HG02938 (cell line): ENCODE measurements at regions not wholly inside any gene's neighbourhood (a gene's known extent, or its start where the extent isn't known, plus 50 kb on each side); places are given as distances from the start of the nearest gene placed in this dataset.
"Not testable (repeated sequence)": the region's sequence is repeated elsewhere in the genome, so short reads cannot be mapped to it uniquely, and the experiment has no call there.

ENCODE experiments used
- ATAC-seq: cut with Tn5 transposase; IDR thresholded peaks from one replicate; pipeline ENCODE4 v1.9.1; 2021; ENCODE audit warnings: mild to moderate bottlenecking, moderate library complexity; ENCODE audit not compliant: unreplicated experiment

DNA sequence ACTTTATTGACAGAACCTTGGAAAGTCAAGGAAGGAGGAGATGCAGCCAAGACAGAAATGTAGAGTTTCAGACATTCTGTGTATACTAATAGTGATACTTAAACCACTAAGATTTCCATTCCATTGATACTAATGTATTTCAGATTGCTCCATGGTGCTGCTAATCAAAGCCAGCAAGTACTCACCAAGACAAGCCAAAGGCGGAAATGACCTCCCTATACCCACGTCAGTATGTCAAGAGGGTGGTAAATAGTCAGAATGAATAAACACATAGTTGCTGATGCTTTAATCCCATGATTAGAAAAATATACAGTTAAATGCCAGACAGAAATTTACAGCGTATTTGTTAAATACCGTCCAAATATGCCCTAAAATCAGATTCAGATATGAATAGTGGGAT, 417.8 kb upstream of the INTU start:
- no peak for ATAC-seq

DNA sequence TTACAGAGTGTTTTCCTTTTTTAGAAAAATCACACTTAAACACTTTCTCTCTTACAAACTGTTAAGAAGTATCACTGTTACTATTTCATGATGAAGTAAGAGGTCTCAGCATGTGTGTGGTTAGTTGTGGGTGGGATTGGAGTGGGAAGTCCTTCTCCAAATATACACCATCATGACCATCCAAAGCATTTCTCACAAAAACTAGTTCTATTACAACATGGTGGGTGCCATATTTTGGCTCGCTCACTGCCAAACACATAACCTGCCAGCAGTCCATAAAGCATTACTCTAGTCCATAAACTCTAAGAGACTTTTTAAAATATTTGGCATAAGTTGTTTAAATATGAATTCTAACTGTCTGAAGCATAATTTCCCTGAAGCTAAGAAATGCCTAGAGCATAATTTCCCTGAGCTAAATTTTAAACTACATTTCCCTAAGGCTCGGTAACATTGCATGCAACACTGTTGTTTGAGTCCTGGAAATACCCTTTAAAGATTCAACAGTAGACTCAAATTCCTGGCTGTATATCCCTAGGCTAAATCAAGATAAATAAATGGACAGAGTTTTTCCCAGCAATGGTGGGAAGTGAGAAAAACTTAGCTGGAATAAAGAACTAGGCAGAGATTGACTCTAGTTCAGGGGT, 415.0 kb upstream of the INTU start:
- ATAC-seq: no peak

- ATAC-seq: no peak
Measured at GRCh38 chr4:127219232-127219631, 413.5 kb upstream of the INTU start.

DNA sequence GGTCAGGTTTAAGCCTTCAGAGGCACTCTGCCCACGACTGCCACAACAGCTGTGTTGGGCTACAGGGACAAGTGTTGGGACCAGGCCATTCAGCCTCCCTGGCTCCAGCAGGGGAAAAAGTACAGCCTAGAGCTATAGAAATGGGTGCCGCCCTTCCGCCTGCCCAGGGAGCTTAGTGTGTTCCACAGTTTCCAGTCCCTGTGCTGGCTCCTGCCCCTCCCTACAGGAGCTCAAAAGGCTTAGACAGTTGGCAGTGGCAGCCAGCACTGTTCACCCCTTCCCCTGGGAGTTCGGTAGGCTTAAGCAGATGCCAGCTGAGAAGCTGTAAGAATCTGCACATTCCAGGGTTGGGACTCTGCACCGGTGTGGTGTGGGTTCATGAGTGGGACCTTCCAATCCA, 408.2 kb upstream of the INTU start:
- no peak for ATAC-seq

GRCh38 chr4:127229855-127230608, 402.7 kb upstream of the INTU start:
- ATAC-seq: no peak

GRCh38 chr4:127236889-127237288, 395.9 kb upstream of the INTU start:
- ATAC-seq: no peak

- ATAC-seq: no peak
Measured at GRCh38 chr4:127237581-127237980, 395.2 kb upstream of the INTU start.

DNA sequence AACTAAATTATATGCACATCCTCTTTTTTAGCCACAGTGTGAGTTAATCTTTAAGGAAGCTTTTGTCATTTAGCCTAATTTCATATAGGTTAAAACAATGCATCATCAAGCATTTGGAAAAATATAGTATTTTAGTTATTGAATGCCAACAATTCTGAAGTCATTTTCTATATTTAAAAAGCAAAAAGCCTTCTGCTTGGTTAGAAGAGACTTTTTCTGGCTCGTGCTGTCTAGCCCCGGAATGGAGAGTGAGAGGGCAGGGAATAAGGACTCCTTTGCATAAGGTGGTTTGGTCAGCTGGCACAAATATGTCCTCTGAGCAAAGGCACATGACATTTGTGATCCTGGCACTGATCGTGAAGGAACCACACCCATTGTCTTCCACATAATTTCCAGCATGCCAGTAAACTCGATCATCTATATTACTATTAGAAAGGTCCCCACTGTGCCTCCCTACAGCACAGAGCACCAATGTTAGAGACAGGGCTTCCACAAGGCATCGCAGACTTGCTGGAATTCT, 393.7 kb upstream of the INTU start:
- ATAC-seq: no peak

DNA sequence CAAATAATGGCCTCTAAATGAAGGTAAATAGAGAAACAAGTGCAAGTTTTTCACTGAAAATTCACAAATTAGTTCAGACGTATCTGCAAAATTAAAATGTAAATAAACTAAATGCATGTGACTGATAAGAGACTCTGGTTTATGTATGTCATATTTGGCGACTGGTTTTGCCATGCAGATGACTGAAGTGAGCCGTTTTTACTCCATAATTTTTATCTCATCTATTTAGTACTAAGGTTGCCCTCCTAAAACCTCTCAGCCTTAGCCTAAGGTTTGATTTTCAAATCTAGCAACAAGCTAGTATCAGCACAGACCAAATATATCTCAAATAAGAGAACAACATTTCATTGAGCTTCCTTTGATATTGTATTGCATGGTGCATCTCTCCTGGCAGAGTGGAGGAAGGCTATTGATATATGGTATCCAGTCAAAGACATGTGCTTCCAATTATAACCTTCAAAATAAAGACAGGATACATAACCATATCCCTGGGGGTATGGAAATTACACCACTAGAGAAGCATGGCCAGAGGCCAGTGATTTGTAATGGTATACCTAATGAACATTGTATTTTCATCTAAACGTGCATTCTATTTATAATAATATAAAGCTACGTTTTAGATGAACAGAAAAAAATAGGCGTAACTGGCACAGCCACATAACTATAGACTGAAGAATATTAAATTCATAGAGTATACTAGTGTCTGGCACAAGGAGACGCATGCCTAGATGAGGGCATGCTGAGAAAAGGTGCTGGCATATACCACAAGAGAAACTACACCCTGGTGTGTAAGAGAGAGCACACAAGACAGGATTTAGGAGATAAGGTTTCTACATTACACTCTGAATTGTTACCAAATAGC, 392.6 kb upstream of the INTU start:
- ATAC-seq: no peak

DNA sequence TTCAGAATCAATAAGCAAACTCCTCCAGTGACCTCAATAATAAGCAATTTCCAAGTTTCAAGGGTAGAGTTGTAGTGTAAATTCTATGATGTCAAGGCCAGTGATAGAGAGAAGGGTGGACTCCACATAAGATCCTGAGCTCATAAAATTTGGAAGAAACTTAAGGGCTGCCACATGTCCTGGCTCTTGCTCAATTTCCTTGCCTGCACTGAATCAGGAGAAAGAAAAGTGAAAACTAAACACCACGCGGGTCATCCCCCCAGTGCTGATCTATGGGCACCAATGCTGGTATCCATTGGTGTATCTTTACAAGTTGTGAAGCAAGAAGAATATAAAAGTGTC, 392.0 kb upstream of the INTU start:
- ATAC-seq: no peak

- no peak for ATAC-seq
Measured at GRCh38 chr4:127244515-127244914, 388.2 kb upstream of the INTU start.

DNA sequence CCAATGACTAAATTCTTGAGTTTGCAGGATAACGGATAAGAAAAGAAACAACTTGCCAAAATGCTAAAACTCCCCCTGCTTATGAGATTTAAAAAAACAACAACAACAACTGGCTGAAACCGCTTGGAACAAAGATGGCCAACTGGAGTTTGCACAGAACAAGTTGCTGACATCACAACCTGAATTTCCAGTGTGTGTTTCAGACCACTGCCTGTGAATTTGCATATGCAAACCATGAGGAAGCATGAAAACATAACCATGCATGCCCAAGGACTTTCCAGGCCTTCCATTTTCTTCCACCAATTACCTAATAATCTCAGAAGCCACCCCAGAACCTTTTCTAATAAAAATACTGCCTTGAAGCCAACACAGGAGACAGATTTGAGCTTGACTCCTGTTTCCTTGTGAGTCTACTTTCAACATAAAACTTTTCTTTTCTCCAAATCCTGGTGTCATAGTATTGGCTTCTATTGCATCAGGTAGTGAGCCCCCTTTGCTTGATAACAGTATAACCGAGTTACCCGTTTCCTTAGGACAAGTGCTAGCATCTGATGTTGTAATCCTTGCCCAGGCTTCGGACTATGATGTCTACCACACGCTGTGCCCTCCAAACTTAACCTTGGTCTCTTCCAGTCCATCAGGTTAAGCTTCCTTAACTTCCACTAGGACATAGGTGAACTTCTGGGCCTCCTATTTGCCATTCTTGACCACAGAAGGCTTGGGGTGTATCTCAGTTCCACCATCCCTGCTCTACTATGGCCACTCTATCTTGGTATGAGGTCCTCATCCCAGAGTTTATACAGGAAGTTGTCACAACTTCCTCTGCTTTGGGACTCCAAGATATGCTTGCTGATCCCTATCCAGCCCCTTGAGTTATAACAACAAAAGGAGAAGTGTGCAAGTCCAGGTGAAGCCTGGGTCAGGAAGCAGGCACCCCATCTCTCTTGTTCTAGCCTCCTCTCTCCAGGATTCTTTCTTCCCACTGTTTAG, 385.5 kb upstream of the INTU start:
- ATAC-seq: no peak

- ATAC-seq: no peak
Measured at GRCh38 chr4:127249066-127249766, 383.5 kb upstream of the INTU start.

DNA sequence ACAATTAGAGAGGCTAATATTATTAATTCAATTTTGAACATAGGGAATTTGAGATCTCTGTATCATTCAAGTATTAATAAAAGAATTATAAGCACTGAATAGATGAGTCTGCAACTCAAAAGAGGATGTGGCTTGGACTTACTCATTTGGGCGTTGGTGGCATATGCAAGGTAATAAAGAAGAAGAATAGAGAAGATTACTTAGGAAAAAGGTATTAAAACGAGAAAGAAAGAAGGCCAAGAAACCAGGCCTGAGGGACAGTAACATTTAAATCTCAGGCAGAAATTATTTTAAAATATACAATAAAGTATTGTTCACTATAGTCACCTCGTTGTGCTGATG, 383.0 kb upstream of the INTU start:
- ATAC-seq: no peak

GRCh38 chr4:127250577-127250976, 382.2 kb upstream of the INTU start:
- peak; percentile 61 for ATAC-seq

DNA sequence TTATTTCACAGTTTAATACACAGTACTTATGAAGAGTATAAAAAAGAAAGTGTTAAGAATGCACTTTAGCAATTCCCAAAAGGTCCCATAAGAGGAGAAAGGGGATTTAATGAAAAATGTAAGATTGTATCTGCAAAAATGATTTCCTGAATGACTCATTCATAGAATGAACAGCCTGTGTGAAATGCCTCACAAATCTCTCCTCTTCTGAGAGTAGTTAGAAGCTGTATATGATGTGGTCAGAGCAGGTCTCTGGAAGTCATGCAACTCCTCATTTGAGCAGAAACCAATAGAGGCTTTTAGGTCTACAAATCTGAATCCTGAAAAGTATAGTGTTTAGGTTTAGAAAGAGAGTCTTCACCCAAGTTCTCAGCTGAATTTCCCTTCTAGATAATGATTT, 381.3 kb upstream of the INTU start:
- ATAC-seq: peak; percentile 76

GRCh38 chr4:127256500-127256899, 376.3 kb upstream of the INTU start:
- no peak for ATAC-seq

DNA sequence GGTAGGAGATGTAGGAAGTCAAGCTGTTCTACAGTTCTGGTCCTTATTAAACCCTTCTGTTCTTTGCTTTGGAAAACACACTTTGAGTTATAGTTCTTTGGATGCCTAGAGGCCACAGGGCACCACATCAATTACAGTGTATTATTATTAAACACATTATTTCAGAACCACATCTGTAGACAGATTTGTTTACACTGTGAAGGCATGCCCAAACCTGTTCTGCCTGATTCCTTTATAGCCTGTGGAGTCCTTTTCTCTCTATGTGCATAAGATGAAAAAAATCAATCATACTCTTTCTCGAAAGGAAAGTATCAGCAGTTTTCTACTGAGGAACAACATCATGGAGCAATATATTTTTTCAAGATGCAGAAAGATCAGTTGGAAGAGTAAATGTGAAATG, 371.3 kb upstream of the INTU start:
- ATAC-seq: no peak

- no peak for ATAC-seq
Measured at GRCh38 chr4:127268367-127268766, 364.4 kb upstream of the INTU start.

GRCh38 chr4:127277023-127277422, 355.7 kb upstream of the INTU start:
- ATAC-seq: not testable (repeated sequence)
